Right ventricle myocardium superior (tissue), 1 donor: ENCODE measurements at regions not wholly inside any gene's neighbourhood (a gene's known extent, or its start where the extent isn't known, plus 50 kb on each side); places are given as distances from the start of the nearest gene placed in this dataset.

Experiments used
- ATAC-seq: fragments of 200-7000 bp; cut with Tn5 transposase; one replicate; pipeline ENCODE4 v1.9.1; 2020; ENCODE audit warnings: mild to moderate bottlenecking; ENCODE audit not compliant: poor library complexity
- DNase-seq: peaks from one replicate; pipeline ENCODE4 v3.0.0-alpha.2; 2020
- intact Hi-C: fragments of 100-400 bp; cut with DNase I; formaldehyde crosslinking; loops from one replicate; pipeline ENCODE4 v1.11.2; 2022
- donor health status: DM: no; HTN: yes; CAD: no; lungs with severe emphysema.

- ATAC-seq (no peak), DNase-seq (no peak)
- intact Hi-C loops = no loop called here
These were observed 63.5 kb downstream of the PCDH18 start for GRCh38 chr4:137468836-137469235.

GRCh38 chr4:137467537-137467936, 64.8 kb downstream of the PCDH18 start:
- ATAC-seq = no peak
- intact Hi-C loops = no loop called here

DNA sequence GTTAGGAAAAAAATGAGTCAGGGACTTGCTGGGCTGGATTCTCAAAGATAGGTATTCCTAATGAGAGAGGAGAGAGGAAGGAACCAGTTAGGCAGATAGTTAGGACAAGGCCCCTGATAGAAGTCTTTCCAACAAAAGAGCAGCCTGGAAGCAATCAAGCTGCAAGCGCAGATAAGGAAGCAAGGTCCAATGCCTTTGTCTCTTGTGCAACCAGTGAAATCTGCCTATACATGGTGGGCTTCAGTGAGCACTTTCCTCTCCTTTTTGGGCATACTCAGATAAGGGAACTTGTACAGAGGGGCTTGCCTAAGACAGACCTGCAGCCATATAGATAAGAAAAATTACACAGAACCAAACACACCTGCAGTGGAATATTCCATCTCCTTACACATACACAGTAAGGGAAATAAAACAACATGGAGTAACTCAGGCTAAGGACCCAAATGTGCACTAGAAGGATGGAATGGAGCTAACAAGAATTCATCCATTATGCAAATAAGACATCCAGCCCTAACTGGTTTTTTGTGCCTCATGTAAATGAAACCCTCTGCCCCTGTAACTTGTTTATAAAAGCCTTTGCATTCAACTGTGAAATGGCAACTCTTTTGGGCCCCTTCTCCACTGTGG, 68.8 kb downstream of the PCDH18 start:
- intact Hi-C loops = no loop called here
- ATAC-seq (no peak), DNase-seq (no peak)

More at GRCh38 chr4:137467537-137467936, 64.8 kb downstream of the PCDH18 start:
- DNase-seq = no peak

DNA sequence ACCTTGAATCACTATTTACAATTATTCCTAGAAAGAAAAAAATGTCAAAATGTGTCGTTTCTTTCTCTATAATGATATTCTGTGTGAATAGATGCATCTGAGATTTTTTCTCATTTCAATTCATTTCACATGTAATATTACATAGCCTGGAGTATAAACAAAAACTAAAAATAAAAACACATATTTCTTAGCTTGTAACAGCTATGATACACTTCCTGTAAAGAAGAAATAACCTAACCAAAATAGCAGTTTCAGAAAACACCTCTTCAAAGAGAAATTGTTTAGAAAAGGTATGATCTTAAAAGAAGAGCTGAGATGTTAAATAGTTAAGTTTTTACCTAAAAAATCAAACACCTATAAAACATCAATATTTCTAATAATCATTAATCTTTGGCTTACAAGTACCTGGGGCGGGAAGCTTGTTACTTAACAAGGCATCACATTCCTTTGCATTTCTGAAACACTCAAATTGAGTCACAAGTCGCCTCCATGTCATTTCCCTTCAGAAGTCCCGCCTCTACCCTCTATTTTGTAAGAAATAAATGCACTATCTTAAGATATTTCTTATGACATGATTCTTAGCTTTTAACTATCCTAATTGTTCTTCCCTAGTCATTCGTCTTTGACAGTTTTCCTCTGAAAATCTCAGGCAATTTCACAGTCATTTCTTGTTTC, 76.5 kb downstream of the PCDH18 start:
- no peak for DNase-seq
- intact Hi-C loops = no loop called here
- no peak for ATAC-seq

GRCh38 chr4:137454767-137455166, 77.5 kb downstream of the PCDH18 start:
- DNase-seq = no peak
- no peak for ATAC-seq
- intact Hi-C loops = no loop called here

DNA sequence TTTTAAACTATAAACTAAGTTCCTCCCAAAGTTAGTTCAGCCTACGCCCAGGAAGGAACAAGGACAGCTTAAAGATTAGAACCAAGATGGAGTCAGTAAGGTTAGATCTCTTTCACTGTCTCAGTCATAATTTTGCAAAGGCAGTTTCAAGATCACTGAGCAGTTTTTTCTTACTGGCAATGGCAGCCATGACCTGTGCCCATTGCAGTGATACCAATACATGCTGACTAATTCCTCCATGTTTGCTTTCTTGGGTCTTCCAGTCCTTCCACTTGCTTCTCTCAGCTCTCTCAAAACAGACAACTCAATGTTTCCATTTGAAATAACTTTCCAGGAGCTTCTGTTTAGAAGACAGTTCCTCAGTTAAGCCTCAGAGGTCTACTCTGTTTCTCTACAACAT, 79.5 kb downstream of the PCDH18 start:
- intact Hi-C loops = no loop called here
- ATAC-seq = no peak
- DNase-seq = no peak

DNA sequence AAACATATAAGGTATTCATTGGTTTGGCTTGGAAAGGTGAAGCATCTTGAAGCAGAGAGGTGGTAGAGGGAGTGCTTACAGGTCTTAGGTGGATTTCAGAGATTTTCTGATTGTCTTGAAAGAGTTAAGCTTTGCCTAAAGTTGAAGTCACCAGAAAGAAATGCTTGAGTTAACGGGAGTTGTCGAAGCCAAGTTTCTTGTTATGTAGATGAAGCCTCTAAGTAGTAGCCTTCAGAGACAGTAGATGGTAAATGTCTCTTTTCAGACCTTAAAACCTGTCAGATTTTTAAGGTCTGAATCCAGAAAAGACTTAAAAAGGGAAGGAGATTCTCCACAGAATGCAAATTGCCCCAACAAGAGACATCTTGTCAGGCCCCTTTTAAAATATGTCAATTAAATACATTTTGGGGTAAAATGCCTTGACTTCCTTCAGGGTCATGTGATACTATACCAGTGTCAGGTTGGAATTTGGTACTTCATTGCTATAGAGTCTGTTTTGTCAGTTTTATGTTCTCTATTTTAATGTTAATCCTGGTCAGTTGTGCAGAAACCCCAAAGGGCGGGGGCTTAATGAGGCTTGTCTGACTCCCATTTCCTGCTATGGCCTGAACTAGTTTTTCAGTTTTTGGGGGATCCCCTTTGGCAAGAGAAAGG, 81.0 kb downstream of the PCDH18 start:
- intact Hi-C loops = no loop called here
- no peak for ATAC-seq
- DNase-seq = no peak

- ATAC-seq (no peak), DNase-seq (no peak)
These were observed 83.9 kb downstream of the PCDH18 start for GRCh38 chr4:137448402-137448801.

GRCh38 chr4:137446071-137446470, 86.2 kb downstream of the PCDH18 start:
- intact Hi-C loops = no loop called here
- DNase-seq = no peak
- ATAC-seq = no peak

More at GRCh38 chr4:137448402-137448801, 83.9 kb downstream of the PCDH18 start:
- intact Hi-C loops = no loop called here

DNA sequence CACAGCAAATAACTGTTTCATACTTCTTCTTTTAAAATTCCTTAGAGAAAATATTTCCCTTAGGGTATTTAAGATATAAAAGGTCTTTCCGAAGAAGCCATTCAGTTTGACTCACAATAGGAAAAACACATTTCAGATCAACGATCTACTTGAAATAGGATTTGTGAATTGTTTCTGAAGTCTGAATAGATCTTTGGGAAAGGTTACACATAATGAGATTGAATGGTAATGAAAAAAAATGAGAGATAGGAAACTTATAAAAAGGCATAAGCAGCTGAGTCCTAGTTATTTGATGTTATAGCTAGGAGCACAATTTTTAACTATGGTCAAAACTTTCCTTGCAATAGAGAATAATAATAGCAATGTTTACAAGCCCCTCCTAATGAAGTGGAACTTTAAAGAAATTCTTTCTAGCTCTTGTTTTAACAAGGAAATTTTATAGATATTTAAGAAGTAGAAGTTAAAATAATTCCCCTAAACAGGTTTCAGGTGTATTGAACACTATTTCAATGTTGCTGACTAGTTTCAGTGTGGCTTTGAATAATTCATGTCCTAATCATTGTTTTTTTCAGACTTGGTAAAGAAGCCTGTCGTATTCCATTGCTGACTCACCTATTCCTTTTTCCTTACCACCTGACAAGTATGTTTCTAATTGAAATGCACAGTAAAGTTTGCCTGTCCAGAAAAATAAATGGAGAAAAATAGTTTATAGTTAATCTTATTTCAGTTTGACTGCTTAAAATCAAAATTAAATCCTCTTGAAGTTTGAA, 89.1 kb downstream of the PCDH18 start:
- intact Hi-C loops = no loop called here
- ATAC-seq = no peak
- no peak for DNase-seq

- ATAC-seq (peak; percentile 46), DNase-seq (no peak)
- intact Hi-C loops = no loop called here
These were observed 99.6 kb downstream of the PCDH18 start for GRCh38 chr4:137432446-137433311.

DNA sequence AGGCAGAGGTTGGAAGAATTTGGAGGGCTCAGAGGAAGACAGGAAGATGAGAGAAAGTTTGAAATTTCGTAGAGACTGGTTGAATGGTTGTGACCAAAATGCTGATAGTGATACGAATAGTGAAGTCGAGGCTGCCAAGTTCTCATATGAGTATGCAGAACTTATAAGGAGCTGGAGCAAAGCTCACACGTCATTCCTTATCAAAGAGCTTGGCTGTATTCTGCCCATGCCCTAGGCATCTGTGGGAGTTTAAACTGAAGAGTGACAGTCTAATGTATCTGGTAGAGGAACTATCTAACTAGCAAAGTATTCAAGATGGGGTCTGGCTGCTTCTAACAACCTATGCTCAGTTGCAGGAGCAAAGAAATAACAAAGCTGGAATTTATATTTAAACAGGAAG, 102.1 kb downstream of the PCDH18 start:
- DNase-seq (no peak), ATAC-seq (no peak)
- intact Hi-C loops = no loop called here

DNA sequence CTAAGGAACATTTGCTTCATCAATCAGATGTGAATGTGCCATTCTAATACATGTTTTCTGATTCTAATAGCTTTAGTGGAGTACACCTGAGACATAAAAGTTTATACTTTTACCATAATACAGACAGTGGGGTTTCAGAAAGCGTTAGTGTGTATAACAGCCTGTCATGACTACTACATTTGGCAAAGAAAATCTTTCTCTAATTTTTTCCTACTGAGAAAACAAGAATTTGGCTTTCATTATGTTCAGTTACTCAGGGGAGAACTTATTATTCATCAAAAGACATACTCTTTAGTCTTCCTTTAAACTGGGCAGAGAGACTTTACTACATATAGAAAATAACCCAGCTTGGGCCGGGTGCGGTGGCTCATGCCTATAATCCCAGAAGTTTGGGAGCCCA, 104.9 kb downstream of the PCDH18 start:
- ATAC-seq (no peak), DNase-seq (no peak)
- intact Hi-C loops = no loop called here

- intact Hi-C loops = no loop called here
- DNase-seq (no peak), ATAC-seq (no peak)
These were observed 107.0 kb downstream of the PCDH18 start for GRCh38 chr4:137425281-137425680.

DNA sequence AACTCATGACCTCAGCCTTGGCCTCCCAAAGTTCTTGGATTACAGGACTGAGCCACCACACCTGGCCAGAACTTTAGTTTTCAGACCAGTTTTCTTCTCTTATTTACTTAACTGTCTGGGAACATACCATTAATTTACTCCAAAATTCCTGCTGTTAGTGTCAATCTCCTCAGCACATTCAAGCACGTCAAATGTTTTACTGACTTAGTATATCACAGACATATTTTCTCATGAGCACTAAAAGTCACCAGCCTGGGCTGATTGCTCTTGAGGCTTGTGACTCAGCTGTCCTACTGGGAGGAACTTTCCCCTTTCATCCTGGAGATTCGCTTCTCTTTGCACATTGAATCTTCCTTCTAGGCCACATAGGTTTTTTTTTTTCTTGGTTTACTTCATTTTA, 109.6 kb downstream of the PCDH18 start:
- intact Hi-C loops = no loop called here
- no peak for DNase-seq
- no peak for ATAC-seq

DNA sequence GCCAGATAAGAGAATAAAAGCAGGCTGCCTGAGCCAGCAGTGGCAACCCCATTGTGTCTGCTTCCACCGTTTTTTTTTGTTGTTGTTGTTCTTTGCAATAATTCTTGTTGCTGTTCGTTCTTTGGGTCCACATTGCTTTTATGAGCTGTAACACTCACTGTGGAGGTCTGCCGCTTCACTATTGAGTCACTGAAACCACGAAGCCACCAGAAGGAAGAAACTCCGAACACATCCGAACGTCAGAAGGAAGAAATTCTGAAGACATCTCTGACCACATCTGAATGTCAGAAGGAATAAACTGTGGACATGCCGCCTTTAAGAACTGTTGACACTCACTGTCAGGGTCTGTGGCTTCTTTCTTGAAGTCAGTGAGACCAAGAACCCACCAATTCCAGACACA, 110.5 kb downstream of the PCDH18 start:
- DNase-seq (no peak), ATAC-seq (no peak)
- intact Hi-C loops = no loop called here

GRCh38 chr4:137420901-137421396, 111.3 kb downstream of the PCDH18 start:
- ATAC-seq = no peak
- DNase-seq = no peak

GRCh38 chr4:137417676-137418075, 114.6 kb downstream of the PCDH18 start:
- no peak for DNase-seq
- no peak for ATAC-seq
- intact Hi-C loops = no loop called here

More at GRCh38 chr4:137420901-137421396, 111.3 kb downstream of the PCDH18 start:
- intact Hi-C loops = no loop called here
